ENCODE measurements at regions not wholly inside any gene's neighbourhood (a gene's known extent, or its start where the extent isn't known, plus 50 kb on each side); places are given as distances from the start of the nearest gene placed in this dataset.

DNA sequence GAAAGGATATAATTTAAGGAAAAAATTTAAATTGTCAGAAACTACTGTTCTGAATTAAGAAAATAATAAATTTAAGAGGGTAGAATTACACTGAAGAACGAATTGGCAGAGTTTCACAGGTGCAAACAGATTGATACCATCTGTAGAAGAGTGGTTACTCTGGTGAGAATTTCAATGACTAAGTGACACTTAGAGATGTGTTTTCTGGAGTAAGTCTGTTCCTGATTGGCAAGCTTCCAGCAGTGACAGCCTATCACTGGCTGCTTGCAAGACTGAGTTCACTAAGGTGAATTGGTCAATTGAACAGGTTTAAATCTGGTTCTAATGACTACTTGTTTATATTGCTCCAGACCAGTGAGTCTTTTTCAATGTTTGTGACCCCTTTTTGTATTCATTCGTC, 838.2 kb upstream of the RGS18 start:
- Histone ChIP-seq H3K36me3 (replicated peaks; ENCODE audit: low read depth, low read length) (no peaks in the 10 kb centered on the region), H3K79me2 (ENCODE audit: low read length) (no peaks in the 10 kb centered on the region), H3K9me3 (ENCODE audit: insufficient read depth, low read length) (no peaks in the 10 kb centered on the region), H3K4me1 (ENCODE audit: low read length) (no peaks in the 10 kb centered on the region), H3K9ac (ENCODE audit: low read length) (no peak overlapping the region), H3K27ac (ENCODE audit: low read length) (no peak overlapping the region), H3K4me3 (ENCODE audit: low read length) (no peak overlapping the region), H4K20me1 (ENCODE audit: insufficient read depth, low read length) (no peaks in the 10 kb centered on the region), H2AFZ (ENCODE audit: low read depth, low read length) (no peak overlapping the region), H3K4me2 (ENCODE audit: low read length) (no peak overlapping the region), H3K27me3 (ENCODE audit: low read depth, low read length) (no peaks in the 10 kb centered on the region)
- TF ChIP-seq CTCF (IDR thresholded peaks at IDR 0.05; ENCODE audit: low read depth, low read length) = no peak
- TF ChIP-seq EZH2phosphoT487 (IDR thresholded peaks at IDR 0.05; ENCODE audit: low read depth) = no peak

DNA sequence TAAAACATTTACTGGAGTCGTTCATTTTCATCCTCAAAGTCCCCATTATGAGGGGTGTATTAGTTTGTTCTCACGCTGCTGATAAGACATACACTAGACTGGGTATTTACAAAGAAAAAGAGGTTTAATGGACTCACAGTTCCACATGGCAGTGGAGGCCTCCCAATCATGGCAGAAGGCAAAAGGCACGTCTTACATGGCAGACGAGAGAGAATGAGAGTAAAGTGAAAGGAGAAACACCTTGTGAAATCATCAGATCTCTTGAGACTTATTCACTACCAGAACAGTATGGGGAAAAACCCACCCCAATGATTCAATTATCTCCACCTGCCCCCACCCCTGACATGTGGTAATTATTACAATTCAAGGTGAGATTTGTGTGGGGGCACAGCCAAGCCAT, 830.4 kb upstream of the RGS18 start:
- H3K27me3 ChIP-seq (ENCODE audit: low read depth, low read length) = no peaks in the 10 kb centered on the region
- no peak for TF ChIP-seq CTCF (IDR thresholded peaks at IDR 0.05; ENCODE audit: low read depth, low read length)
- TF ChIP-seq EZH2phosphoT487 (IDR thresholded peaks at IDR 0.05; ENCODE audit: low read depth) = no peak
- no peaks in the 10 kb centered on the region for H3K36me3 ChIP-seq (replicated peaks; ENCODE audit: low read depth, low read length)
- H3K4me1 ChIP-seq (ENCODE audit: low read length) = no peaks in the 10 kb centered on the region
- no peak overlapping the region for H3K27ac ChIP-seq (ENCODE audit: low read length)
- no peak overlapping the region for H3K4me3 ChIP-seq (ENCODE audit: low read length)
- H3K9ac ChIP-seq (ENCODE audit: low read length) = no peak overlapping the region
- no peak overlapping the region for H3K4me2 ChIP-seq (ENCODE audit: low read length)
- 0 out of 2 replicates have a peak overlapping the region, but pooled peaks have one; percentile 13 for H2AFZ ChIP-seq (ENCODE audit: low read depth, low read length)
- no peaks in the 10 kb centered on the region for H3K79me2 ChIP-seq (ENCODE audit: low read length)
- no peaks in the 10 kb centered on the region for H4K20me1 ChIP-seq (ENCODE audit: insufficient read depth, low read length)
- H3K9me3 ChIP-seq (ENCODE audit: insufficient read depth, low read length) = no peaks in the 10 kb centered on the region

DNA sequence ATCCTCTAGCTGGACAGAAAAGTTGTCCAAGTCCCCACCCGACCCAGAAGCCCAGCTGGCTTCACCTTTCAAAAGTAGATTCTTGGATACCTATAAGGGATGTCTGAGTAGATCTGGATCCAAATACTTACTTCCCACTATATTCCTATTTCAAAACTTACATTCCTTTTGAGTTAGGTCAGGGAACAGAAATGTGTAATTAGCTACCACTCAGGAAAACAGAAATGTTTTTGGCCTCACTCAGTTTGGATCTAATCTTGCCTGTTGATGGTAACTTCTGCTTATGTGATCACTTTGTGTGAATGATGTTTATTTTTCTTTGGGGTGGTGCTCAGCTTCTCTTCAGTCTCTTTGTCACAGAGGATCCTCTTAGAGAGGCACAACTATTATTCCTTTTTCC, 814.4 kb upstream of the RGS18 start:
- TF ChIP-seq EZH2phosphoT487 (IDR thresholded peaks at IDR 0.05; ENCODE audit: low read depth) = no peak
- TF ChIP-seq CTCF (IDR thresholded peaks at IDR 0.05; ENCODE audit: low read depth, low read length) = no peak
- Histone ChIP-seq H3K9ac (ENCODE audit: low read length) (no peak overlapping the region), H3K27me3 (ENCODE audit: low read depth, low read length) (no peaks in the 10 kb centered on the region), H2AFZ (ENCODE audit: low read depth, low read length) (no peak overlapping the region; the same call in 1 of the 2 replicates), H3K4me3 (ENCODE audit: low read length) (no peak overlapping the region), H3K27ac (ENCODE audit: low read length) (no peak overlapping the region), H3K79me2 (ENCODE audit: low read length) (no peaks in the 10 kb centered on the region), H4K20me1 (ENCODE audit: insufficient read depth, low read length) (no peaks in the 10 kb centered on the region), H3K9me3 (ENCODE audit: insufficient read depth, low read length) (no peaks in the 10 kb centered on the region; the same call in 1 of the 2 replicates), H3K4me1 (ENCODE audit: low read length) (no peaks in the 10 kb centered on the region), H3K4me2 (ENCODE audit: low read length) (no peak overlapping the region), H3K36me3 (replicated peaks; ENCODE audit: low read depth, low read length) (no peaks in the 10 kb centered on the region)

DNA sequence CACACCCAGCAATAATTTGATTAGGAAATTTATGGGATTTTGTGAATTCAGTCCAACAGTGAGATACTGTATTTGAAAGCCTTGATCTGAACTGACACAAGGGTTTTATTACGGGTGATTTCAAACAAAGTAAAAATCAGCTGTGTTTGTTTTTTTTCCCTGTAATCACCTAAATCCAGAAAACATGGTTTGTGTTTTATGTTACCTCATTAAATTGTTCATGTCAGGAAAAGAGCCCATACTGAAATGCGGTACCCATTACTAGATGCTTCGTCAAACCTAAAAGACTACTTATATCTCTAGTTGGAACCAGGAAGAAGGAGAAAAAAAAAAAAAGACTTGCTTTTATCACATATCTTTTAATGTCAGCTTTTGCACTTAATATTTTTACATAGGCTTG, 811.9 kb upstream of the RGS18 start:
- TF ChIP-seq EZH2phosphoT487 (IDR thresholded peaks at IDR 0.05; ENCODE audit: low read depth) (no peak), CTCF (IDR thresholded peaks at IDR 0.05; ENCODE audit: low read depth, low read length) (no peak)

More for the DNA sequence above, 811.9 kb upstream of the RGS18 start:
- Histone ChIP-seq H3K9me3 (ENCODE audit: insufficient read depth, low read length) (no peaks in the 10 kb centered on the region; the same call in 1 of the 2 replicates), H3K79me2 (ENCODE audit: low read length) (no peaks in the 10 kb centered on the region), H2AFZ (ENCODE audit: low read depth, low read length) (no peak overlapping the region), H3K4me1 (ENCODE audit: low read length) (no peaks in the 10 kb centered on the region), H4K20me1 (ENCODE audit: insufficient read depth, low read length) (no peaks in the 10 kb centered on the region), H3K9ac (ENCODE audit: low read length) (no peak overlapping the region), H3K4me2 (ENCODE audit: low read length) (no peak overlapping the region), H3K4me3 (ENCODE audit: low read length) (no peak overlapping the region), H3K27me3 (ENCODE audit: low read depth, low read length) (no peaks in the 10 kb centered on the region), H3K36me3 (replicated peaks; ENCODE audit: low read depth, low read length) (no peaks in the 10 kb centered on the region), H3K27ac (ENCODE audit: low read length) (no peak overlapping the region)
